Retinal pigment epithelial cell (primary cell): ENCODE measurements at regions not wholly inside any gene's neighbourhood (a gene's known extent, or its start where the extent isn't known, plus 50 kb on each side); places are given as distances from the start of the nearest gene placed in this dataset.

Source experiments
- DNase-seq: peaks from one replicate; pipeline ENCODE4 v3.0.0-alpha.2; 2010; ENCODE audit warnings: low read depth
- H3K4me3 ChIP-seq: 2 replicates; pipeline ENCODE4 v1.5.1; 2011; ENCODE audit warnings: mild to moderate bottlenecking, low read length, control low read depth, moderate library complexity
- CTCF ChIP-seq: conservative IDR thresholded peaks from 2 replicates; pipeline ENCODE4 v1.5.1; 2011; ENCODE audit warnings: low read depth, low read length, control low read depth, inconsistent platforms

DNA sequence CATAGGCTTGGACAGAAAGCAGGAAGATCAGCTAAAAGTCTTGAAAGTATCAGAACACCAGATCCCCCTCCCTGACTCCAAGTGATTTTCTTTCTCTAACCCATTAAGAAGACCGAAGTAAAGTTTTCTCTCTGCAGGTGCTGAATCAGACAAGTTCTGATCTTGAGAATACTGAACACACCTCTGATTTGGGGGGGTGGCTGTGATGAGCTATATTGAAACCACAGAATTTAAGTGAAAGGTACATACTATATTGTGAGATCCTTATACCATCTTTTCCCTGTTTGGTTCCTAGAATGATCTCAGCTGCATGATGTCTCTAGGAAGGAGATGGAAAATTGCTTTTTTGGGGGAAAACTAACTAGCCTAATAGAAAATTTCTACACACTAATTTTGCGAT lies 196.0 kb downstream of the DIPK2A start:
- TF ChIP-seq CTCF: no peak
- H3K4me3 ChIP-seq: no peak overlapping the region

GRCh38 chr3:144173491-144173890 lies 201.9 kb downstream of the DIPK2A start:
- DNase-seq: no peak
- H3K4me3 ChIP-seq: no peak overlapping the region
- no peak for TF ChIP-seq CTCF

More for the DNA sequence above, 196.0 kb downstream of the DIPK2A start:
- DNase-seq: no peak

GRCh38 chr3:144175644-144176425 lies 204.2 kb downstream of the DIPK2A start:
- no peak for TF ChIP-seq CTCF
- no peak overlapping the region for H3K4me3 ChIP-seq
- no peak for DNase-seq

DNA sequence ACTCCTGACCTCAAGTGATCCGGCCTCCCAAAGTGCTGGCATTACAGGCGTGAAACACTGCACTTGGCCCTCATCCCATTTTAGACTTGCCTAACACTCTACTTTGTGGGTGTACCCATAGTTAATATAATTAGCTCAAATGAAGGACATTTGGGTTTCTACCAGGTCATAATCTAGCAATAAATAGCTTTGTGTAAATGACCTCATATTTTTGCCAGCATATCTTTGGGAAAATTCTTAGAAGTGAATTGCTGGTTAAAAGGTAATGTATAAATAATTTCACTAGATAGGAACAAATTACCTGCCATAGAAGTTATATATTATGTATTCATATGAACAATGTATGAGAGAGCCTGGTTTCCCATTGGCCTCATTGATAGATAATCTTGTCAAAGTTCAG lies 206.0 kb downstream of the DIPK2A start:
- no peak overlapping the region for H3K4me3 ChIP-seq
- TF ChIP-seq CTCF: no peak
- no peak for DNase-seq

DNA sequence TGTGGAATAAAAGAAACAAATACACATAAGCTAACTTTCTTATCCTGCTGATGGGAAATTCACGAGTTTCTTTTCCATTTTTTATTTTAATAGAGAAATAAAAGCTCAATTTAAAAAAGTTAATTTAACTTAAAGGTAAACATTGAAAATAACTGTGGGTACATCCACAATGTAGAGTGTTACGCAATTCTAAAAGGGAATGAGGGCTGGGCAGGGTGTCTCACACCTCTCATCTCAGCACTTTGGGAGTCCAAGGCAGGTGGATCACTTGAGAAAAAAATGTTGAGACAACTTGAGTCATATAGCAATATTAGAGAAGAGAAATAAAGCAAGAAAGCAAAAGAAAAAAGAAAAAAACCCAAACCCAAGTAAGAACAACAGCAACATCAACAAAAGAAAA lies 207.0 kb downstream of the DIPK2A start:
- no peak for DNase-seq
- no peak overlapping the region for H3K4me3 ChIP-seq
- TF ChIP-seq CTCF: no peak

GRCh38 chr3:144181062-144181461 lies 209.4 kb downstream of the DIPK2A start:
- TF ChIP-seq CTCF: no peak
- DNase-seq: peak; percentile 29
- no peak overlapping the region for H3K4me3 ChIP-seq

DNA sequence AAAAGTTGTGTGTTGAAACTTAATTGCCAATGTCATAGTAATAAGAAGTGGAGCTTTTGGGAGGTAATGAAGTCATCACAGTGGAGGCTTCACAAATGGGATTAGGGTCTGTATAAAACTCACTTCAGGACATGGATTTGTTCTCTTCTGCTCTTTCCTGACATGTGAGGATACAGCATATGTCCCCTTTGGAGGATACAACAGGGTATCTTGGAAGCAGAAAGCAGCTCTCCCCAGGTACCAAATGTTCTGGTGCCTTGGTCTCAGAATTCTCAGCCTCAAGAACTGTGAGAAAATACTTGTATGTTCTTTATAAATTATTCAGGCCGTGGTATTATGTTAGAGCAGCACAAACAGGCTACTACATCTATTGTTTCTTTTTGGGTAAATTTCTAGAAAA lies 210.9 kb downstream of the DIPK2A start:
- H3K4me3 ChIP-seq: no peak overlapping the region
- no peak for TF ChIP-seq CTCF
- DNase-seq: no peak
